Lower lobe of right lung (tissue), 2 donors: ENCODE measurements at regions not wholly inside any gene's neighbourhood (a gene's known extent, or its start where the extent isn't known, plus 50 kb on each side); places are given as distances from the start of the nearest gene placed in this dataset.

Experiments
- ATAC-seq, 2 donors: fragments of 200-7000 bp; cut with Tn5 transposase; one replicate each; pipeline ENCODE4 v1.9.1; 2020 to 2022; ENCODE audit warnings: mild to moderate bottlenecking in 2 of 2, moderate library complexity in 2 of 2
- DNase-seq: peaks from one replicate; pipeline ENCODE4 v3.0.0-alpha.2; 2020
- H3K27ac ChIP-seq: fragments of 200-600 bp; one replicate; pipeline ENCODE4 v1.8.0; 2022
- H3K27me3 ChIP-seq: fragments of 200-600 bp; one replicate; pipeline ENCODE4 v1.8.0; 2022; ENCODE audit warnings: low read depth
- H3K36me3 ChIP-seq: fragments of 200-600 bp; one replicate; pipeline ENCODE4 v1.8.0; 2022; ENCODE audit warnings: mild to moderate bottlenecking
- H3K4me1 ChIP-seq: fragments of 200-600 bp; one replicate; pipeline ENCODE4 v1.8.0; 2022
- H3K4me3 ChIP-seq: fragments of 200-600 bp; one replicate; pipeline ENCODE4 v1.8.0; 2022; ENCODE audit warnings: mild to moderate bottlenecking
- H3K9me3 ChIP-seq: fragments of 200-600 bp; one replicate; pipeline ENCODE4 v1.8.0; 2022
- CTCF ChIP-seq: fragments of 200-600 bp; IDR thresholded peaks from one replicate; pipeline ENCODE4 v1.8.0; 2022; ENCODE audit warnings: antibody characterized with exemption, mild to moderate bottlenecking
- intact Hi-C: fragments of 100-400 bp; cut with DNase I; formaldehyde crosslinking; loops from one replicate; pipeline ENCODE4 v1.11.0; 2022
- donor health status: DM: no; HTN: yes; CAD: no; lungs with severe emphysema.

GRCh38 chr17:56648321-56648720 is 54.8 kb downstream of the NOG start:
- H3K4me1 ChIP-seq, result no peaks in the 10 kb centered on the region
- H3K27me3 ChIP-seq, result no peaks in the 10 kb centered on the region
- no peak overlapping the region for H3K27ac ChIP-seq
- TF ChIP-seq CTCF, result no peak
- H3K4me3 ChIP-seq, result no peak overlapping the region
- intact Hi-C loops, result no loop called here
- no peaks in the 10 kb centered on the region for H3K36me3 ChIP-seq
- DNase-seq (no peak), ATAC-seq (no peak)
- H3K9me3 ChIP-seq, result no peaks in the 10 kb centered on the region

- no peak overlapping the region for H3K4me3 ChIP-seq
- no peaks in the 10 kb centered on the region for H3K9me3 ChIP-seq
- TF ChIP-seq CTCF, result no peak
- no peak overlapping the region for H3K27ac ChIP-seq
- DNase-seq (no peak), ATAC-seq (no peak)
- H3K36me3 ChIP-seq, result no peaks in the 10 kb centered on the region
- intact Hi-C loops, result no loop called here
- no peaks in the 10 kb centered on the region for H3K27me3 ChIP-seq
- no peaks in the 10 kb centered on the region for H3K4me1 ChIP-seq
These were observed 55.3 kb downstream of the NOG start for GRCh38 chr17:56648806-56649205.

GRCh38 chr17:56652628-56653027 is 59.1 kb downstream of the NOG start:
- Histone ChIP-seq H3K4me1 (no peaks in the 10 kb centered on the region), H3K27ac (no peak overlapping the region), H3K9me3 (no peaks in the 10 kb centered on the region), H3K27me3 (no peaks in the 10 kb centered on the region), H3K36me3 (no peaks in the 10 kb centered on the region), H3K4me3 (no peak overlapping the region)
- TF ChIP-seq CTCF, result no peak
- DNase-seq, result no peak
- intact Hi-C loops, result no loop called here
- no peak for ATAC-seq

- DNase-seq (no peak), ATAC-seq (peak; percentile 67 to 70)
- no peaks in the 10 kb centered on the region for H3K9me3 ChIP-seq
- H3K4me1 ChIP-seq, result no peaks in the 10 kb centered on the region
- TF ChIP-seq CTCF, result peak; percentile 36
- no peaks in the 10 kb centered on the region for H3K27me3 ChIP-seq
- no peaks in the 10 kb centered on the region for H3K36me3 ChIP-seq
- H3K4me3 ChIP-seq, result no peak overlapping the region
- H3K27ac ChIP-seq, result no peak overlapping the region
- intact Hi-C loops, result no loop called here
These were observed 60.4 kb downstream of the NOG start for GRCh38 chr17:56653877-56654276.

GRCh38 chr17:56656701-56657327 is 63.3 kb downstream of the NOG start:
- Histone ChIP-seq H3K4me3 (no peak overlapping the region), H3K36me3 (no peaks in the 10 kb centered on the region), H3K9me3 (no peaks in the 10 kb centered on the region), H3K27ac (no peak overlapping the region), H3K27me3 (no peaks in the 10 kb centered on the region), H3K4me1 (no peaks in the 10 kb centered on the region)
- ATAC-seq (no peak), DNase-seq (no peak)
- intact Hi-C loops, result no loop called here
- TF ChIP-seq CTCF, result no peak
